Endothelial cell of umbilical vein (primary cell): ENCODE measurements at regions not wholly inside any gene's neighbourhood (a gene's known extent, or its start where the extent isn't known, plus 50 kb on each side); places are given as distances from the start of the nearest gene placed in this dataset.

Experiments
- POLR2A ChIP-seq: IDR thresholded peaks from 2 replicates; pipeline ENCODE4 v1.6.1; 2012; ENCODE audit warnings: low read depth, mild to moderate bottlenecking, control low read depth, low read length
- TF ChIP-seq, protein P1 (sequence below), 2 donors: IDR thresholded peaks; 1 replicate in 1 of 2; 2 replicates in 1 of 2; pipeline ENCODE4 v1.5.1; 2011; ENCODE audit warnings: low read length in 2 of 2, mild to moderate bottlenecking in 2 of 2, moderate library complexity in 2 of 2, control low read depth in 1 of 2, inconsistent platforms in 1 of 2, low read depth in 1 of 2; ENCODE audit not compliant: insufficient read depth in 1 of 2; ENCODE audit errors: extremely low read depth in 1 of 2

DNA sequence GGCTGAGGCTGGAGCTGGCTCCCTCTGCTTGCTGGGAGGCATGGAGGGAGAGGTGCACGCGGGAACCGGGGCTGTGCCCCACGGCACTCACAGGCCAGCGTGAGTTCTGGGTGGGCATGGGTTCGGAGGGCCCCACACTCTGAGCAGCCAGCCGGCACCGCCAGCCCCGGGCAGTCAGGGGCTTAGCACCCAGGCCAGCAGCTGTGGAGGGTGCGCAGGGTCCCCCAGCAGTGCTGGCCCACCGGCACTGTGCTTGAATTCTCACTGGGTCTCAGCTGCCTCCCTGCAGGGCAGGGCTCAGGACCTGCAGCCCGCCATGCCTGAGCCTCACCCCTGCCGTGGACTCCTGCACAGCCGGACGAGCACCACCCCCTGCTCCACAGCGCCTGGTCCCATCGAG, 164.9 kb upstream of the PLD5 start:
- no peak for TF ChIP-seq POLR2A
- TF ChIP-seq, protein P1, sequence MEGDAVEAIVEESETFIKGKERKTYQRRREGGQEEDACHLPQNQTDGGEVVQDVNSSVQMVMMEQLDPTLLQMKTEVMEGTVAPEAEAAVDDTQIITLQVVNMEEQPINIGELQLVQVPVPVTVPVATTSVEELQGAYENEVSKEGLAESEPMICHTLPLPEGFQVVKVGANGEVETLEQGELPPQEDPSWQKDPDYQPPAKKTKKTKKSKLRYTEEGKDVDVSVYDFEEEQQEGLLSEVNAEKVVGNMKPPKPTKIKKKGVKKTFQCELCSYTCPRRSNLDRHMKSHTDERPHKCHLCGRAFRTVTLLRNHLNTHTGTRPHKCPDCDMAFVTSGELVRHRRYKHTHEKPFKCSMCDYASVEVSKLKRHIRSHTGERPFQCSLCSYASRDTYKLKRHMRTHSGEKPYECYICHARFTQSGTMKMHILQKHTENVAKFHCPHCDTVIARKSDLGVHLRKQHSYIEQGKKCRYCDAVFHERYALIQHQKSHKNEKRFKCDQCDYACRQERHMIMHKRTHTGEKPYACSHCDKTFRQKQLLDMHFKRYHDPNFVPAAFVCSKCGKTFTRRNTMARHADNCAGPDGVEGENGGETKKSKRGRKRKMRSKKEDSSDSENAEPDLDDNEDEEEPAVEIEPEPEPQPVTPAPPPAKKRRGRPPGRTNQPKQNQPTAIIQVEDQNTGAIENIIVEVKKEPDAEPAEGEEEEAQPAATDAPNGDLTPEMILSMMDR (IDR thresholded peaks at IDR 0.05; ENCODE audit: extremely low read depth in 1 of 2, insufficient read depth in 1 of 2, low read depth in 1 of 2, low read length in 2 of 2): no peak
